NCI-H460 (cell line): ENCODE measurements at regions not wholly inside any gene's neighbourhood (a gene's known extent, or its start where the extent isn't known, plus 50 kb on each side); places are given as distances from the start of the nearest gene placed in this dataset.

Experiments
- DNase-seq: peaks from one replicate; pipeline ENCODE4 v3.0.0-alpha.2; 2016; ENCODE audit warnings: low read depth; ENCODE audit errors: extremely low read depth

GRCh38 chr5:88404405-88404804, 135.8 kb upstream of the TMEM161B start:
- DNase-seq: no peak

DNA sequence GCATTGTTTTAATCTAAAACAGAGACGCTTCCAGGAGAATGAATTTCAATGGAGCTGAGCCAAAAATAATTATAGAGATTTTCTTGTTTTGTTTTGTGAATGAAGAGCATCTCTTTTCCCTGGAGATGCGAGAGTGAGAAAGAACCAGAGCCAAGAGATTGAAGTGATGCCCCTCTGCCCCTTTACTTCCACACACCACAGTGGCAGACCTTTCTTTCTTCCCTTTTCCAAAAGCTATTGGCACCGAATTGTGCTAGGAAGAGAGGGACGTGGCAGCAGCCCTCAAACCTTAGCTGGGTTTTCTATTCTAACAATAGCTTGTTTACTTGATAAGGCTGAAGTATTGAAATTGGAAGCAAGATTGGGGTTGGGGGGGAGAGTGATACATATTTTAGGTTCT, 133.0 kb upstream of the TMEM161B start:
- DNase-seq: no peak

- DNase-seq: no peak
These were observed 132.6 kb upstream of the TMEM161B start for GRCh38 chr5:88401228-88401627.

GRCh38 chr5:88399561-88399960, 130.9 kb upstream of the TMEM161B start:
- DNase-seq: no peak

DNA sequence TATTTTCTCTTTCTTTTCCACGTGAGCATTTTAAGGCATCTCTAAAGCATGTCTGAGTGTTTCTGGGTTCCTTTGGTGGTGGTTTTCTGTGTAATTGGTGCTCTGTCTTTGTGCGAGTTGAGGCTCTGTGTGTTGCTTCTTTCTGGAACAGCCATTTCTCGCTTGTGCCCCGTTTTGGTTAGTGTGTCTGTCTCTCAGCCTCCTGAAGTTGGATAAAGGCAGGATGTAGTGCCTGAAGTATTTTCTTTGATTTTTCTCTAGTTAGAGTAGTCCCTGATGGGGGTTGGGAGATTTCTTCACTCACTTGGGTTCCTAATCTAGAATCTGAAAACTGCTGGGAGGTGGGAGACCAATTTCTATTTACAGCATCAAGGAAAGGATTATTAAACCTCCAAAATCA, 129.7 kb upstream of the TMEM161B start:
- DNase-seq: no peak

DNA sequence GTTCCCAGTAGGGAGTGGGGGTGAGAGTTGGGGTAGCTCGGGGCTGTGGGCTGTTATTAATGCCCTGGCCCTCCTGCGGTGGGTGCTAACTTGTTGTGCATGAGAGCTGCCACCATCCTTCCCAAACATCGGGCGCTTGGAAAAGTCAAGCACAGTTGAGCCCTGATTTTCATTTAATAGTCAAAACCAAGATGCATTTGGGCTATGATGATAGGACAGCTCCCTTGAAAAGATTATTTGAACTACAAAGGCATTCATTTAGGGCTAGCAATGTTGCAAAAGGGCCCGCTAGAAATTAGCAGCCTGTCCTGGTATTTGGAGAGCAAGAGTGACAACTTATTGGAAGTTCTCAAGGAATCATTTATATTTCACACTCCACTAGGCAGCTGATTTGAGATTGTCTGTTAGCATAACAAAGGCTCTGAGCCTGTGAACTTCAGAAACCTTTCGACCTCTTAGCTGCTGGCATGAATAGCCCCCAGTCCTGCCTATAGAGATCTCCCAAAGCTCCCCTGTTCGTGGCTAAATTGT, 128.2 kb upstream of the TMEM161B start:
- DNase-seq: no peak

GRCh38 chr5:88396000-88396535, 127.4 kb upstream of the TMEM161B start:
- no peak for DNase-seq

- no peak for DNase-seq
These were observed 126.6 kb upstream of the TMEM161B start for GRCh38 chr5:88395264-88395663.

GRCh38 chr5:88394536-88395175, 126.0 kb upstream of the TMEM161B start:
- no peak for DNase-seq

GRCh38 chr5:88393716-88394535, 125.3 kb upstream of the TMEM161B start:
- no peak for DNase-seq

- DNase-seq: no peak
These were observed 124.4 kb upstream of the TMEM161B start for GRCh38 chr5:88393042-88393441.

DNA sequence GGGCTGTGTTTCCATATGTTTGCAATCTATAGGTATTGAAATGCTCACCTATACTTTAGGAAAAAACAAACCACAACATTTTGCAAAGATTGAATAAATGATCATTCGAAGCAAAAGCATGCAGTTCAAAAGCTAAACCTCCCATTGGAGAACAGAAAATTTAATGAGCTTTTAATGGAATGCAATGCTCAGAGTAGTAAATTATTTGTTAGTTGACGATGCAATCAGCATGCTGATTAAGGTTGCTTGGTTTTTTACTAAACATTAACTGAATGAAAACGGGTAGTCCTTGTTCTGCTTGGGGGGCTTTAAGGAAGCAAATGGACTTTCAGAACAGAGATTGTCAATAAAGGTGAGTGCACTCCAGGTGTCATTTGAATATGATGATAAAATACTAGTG, 123.3 kb upstream of the TMEM161B start:
- no peak for DNase-seq

GRCh38 chr5:88391116-88391515, 122.5 kb upstream of the TMEM161B start:
- DNase-seq: no peak

DNA sequence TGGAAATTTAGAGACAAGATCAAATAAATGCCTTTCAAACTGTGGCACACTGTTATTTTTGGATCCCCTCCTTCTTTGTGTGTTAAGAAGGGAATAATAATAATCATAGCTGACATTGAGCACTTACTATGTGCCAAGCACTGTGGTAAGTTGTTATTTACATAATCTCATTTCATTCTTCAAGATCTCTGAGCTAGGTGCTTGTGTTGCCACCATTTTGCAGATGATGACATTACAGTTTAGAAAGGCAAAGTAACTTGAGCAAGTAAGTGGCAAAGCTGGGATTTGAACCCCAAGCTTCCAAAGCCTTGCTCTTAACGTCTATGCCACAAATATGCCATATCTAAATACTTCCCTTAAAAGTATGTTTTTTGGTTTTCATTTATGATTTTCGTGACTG, 121.8 kb upstream of the TMEM161B start:
- DNase-seq: no peak

GRCh38 chr5:88390096-88390441, 121.4 kb upstream of the TMEM161B start:
- DNase-seq: no peak

DNA sequence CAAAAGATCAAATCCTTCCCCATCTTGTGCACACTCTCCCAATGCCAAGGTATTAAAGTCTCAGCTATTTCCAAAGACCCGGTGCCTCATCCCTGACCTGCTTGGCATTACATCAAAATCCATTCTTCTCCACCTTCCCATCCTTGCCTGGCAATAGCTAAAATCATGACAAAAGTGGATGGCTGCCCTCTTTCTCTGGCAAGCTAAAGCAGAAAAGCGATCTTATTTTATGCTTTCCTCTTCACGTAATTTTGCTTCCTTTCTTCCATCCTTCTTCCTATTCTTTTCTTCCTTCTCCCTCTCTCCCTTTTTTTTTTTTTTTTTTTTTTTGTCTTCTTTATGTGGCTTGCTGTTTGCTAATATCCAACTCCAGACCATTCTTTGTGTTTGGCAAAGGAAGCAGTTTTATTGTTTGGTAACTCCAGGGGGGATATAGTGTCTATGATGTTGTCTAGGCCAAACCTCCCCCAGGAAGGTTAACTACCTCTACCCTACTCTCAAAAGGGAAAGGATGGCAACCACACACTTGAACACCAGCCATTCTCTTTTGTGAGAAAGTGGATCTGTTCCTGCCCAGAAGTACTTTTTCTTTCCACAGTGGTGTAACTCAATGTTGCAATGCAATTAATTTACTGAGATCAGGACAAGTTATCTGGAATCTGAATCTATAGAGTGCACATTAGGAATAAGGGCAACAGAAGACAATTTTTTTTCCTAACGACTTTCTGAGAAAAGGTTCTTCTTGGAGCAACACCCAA, 120.9 kb upstream of the TMEM161B start:
- no peak for DNase-seq

DNA sequence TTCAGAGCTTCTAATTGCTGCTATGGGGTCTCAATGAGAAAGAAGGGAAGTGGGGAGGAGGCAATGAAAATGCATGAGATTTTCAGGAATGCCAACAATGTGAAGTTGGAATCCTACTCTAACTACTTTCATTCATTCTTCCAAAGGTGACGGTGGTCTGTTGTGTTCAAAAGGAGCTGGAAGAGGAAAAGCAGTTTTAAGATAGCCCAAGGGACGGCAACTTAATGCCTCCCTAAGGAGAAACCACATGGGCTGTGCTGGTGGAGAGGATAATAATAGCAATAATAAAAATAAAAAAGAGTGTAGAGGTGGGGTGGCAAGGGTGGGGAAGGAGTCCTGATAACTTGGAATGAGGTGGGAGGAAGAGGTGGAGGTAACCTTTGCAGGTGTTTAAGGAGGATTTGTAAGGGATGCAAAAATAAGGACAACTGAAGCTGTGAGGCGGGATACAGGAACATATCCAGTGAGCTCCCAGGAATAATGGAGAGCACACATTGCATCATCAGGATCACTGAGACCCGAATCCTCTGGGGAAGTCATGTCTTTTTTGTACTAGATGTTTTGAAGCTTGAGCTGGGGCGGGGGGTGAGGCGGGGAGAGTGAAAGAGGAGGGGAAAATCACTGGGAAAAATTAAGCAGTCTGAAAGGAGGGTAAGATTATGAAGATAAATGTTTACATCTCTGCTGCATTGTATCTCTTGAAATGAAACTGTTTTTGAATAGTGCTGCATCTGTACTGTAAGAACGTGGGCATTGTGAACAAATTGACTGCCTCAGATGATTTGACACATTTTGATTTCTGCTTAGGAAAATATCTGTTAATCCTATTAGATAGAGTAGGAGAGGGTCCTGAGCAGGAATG, 120.1 kb upstream of the TMEM161B start:
- no peak for DNase-seq

DNA sequence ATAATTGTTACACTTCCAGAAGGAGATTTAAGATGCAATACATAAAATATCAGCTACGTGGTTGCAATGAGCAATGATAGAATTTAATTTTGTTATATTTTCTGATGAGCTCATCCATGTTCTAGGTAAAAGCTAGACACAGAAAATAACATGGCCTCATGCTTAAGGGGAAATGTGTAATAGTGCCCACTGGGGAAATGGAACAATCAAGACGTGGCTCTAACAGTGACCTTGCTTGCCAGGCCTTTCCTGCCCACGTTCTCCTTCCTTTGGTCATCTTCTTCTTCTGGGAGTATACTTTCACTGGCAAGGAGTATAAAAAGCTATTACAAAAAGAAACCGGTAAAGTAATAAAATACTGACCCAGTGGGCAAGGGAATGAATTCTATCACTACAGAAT, 116.2 kb upstream of the TMEM161B start:
- DNase-seq: no peak

DNA sequence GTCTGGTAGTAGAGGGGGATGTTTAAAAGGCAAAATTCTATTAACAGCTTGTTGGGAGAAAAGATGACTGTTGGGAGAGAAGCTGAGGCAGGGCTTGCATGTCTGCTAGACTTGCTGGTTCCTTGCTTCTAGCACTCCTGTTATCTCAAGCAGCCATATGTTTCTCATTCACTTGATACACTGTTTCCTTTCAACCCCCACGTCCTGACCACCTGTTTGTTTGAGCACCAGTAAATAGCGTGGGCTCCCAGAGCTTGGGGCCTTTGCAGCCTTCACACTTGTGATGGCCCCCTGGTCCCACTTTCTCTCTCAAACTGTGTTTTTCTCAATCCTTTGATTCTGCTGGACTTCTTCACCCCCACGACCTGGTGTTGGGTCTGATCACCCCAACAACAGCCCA, 111.7 kb upstream of the TMEM161B start:
- no peak for DNase-seq
